ENCODE measurements at regions not wholly inside any gene's neighbourhood (a gene's known extent, or its start where the extent isn't known, plus 50 kb on each side); places are given as distances from the start of the nearest gene placed in this dataset.

DNA sequence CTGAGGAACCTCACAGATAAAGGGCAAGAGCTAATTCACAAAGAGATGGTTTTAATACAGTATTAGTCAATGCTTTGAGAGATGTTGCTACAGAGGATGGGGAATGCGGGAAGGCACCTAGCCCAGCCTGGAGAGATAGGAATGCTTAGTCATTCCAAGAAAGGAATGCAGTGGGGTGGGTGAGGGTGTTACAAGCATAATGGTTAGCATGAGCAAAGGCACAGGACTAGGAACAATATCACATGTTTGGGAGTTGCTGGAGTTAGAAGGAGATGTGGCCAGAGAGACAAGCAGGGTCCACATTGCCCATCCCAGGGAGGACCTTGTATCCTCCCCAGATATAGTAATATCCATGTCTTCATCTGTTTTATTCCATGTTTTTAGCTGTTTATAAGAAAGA is 107.0 kb upstream of the OGFRL1 start:
- H3K9me3 Mint-ChIP-seq, result no peaks in the 10 kb centered on the region
- H3K36me3 Mint-ChIP-seq (ENCODE audit: low read depth), result no peaks in the 10 kb centered on the region
- H3K4me3 Mint-ChIP-seq, result no peak overlapping the region
- H3K27me3 Mint-ChIP-seq, result peaks cover 42% of the 10 kb centered on the region
- H3K27ac Mint-ChIP-seq, result no peak overlapping the region
- no peaks in the 10 kb centered on the region for H3K4me1 Mint-ChIP-seq (ENCODE audit: low read depth)

DNA sequence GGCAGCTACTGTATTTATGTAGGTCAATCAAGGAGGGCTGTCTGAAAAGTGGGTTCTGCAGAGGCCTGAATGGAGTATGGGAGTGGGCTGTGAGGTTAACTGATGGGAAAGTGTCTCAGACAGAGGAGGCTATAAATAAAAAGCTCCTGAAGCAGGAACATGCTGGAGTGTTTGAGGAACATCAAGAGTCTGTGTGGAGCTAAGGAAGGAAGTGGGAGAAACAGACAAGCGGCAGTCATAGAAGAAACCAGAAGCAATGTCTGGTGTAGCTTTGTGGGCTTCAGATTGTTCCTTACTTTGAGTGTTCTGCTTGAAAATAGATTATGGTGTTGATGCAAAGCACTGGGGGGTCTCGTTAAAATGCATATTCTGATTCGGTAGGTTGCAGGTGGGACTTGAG is 101.5 kb upstream of the OGFRL1 start:
- no peaks in the 10 kb centered on the region for H3K4me1 Mint-ChIP-seq (ENCODE audit: low read depth)
- no peak overlapping the region for H3K27ac Mint-ChIP-seq
- H3K9me3 Mint-ChIP-seq, result no peaks in the 10 kb centered on the region
- no peak overlapping the region for H3K4me3 Mint-ChIP-seq
- H3K27me3 Mint-ChIP-seq, result peaks cover 20% of the 10 kb centered on the region
- H3K36me3 Mint-ChIP-seq (ENCODE audit: low read depth), result no peaks in the 10 kb centered on the region

- Mint-ChIP-seq H3K36me3 (ENCODE audit: low read depth) (no peaks in the 10 kb centered on the region), H3K4me1 (ENCODE audit: low read depth) (no peaks in the 10 kb centered on the region), H3K4me3 (no peak overlapping the region), H3K27me3 (peaks cover 3% of the 10 kb centered on the region), H3K27ac (no peak overlapping the region), H3K9me3 (no peaks in the 10 kb centered on the region)
These were observed 97.8 kb upstream of the OGFRL1 start for GRCh38 chr6:71190809-71191208.

- Mint-ChIP-seq H3K4me3 (no peak overlapping the region), H3K27me3 (peaks cover 3% of the 10 kb centered on the region), H3K4me1 (ENCODE audit: low read depth) (no peaks in the 10 kb centered on the region), H3K9me3 (no peaks in the 10 kb centered on the region), H3K36me3 (ENCODE audit: low read depth) (no peaks in the 10 kb centered on the region), H3K27ac (no peak overlapping the region)
These were observed 93.9 kb upstream of the OGFRL1 start for GRCh38 chr6:71194724-71195123.

DNA sequence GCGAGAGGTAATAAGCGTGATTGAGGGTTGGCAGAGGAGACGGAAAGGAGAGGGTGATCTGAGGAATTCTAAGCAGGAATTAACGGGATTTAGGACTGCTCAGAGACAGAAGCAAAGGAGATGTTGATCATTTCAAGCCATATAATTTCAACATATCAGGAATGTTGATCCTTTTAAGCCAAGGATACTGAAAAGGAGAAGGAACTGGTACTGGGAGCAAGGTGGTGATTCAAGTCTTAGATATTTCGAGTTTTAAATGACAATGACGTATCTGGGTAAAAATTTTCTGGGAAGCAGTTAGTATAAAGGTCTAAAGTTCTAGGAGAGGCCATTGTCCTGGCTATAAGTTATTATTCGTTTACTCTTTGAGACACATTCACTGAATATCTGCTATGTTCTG is 91.3 kb upstream of the OGFRL1 start:
- no peaks in the 10 kb centered on the region for H3K4me1 Mint-ChIP-seq (ENCODE audit: low read depth)
- no peaks in the 10 kb centered on the region for H3K27me3 Mint-ChIP-seq
- no peak overlapping the region for H3K4me3 Mint-ChIP-seq
- no peaks in the 10 kb centered on the region for H3K9me3 Mint-ChIP-seq
- no peaks in the 10 kb centered on the region for H3K36me3 Mint-ChIP-seq (ENCODE audit: low read depth)
- H3K27ac Mint-ChIP-seq, result no peak overlapping the region

DNA sequence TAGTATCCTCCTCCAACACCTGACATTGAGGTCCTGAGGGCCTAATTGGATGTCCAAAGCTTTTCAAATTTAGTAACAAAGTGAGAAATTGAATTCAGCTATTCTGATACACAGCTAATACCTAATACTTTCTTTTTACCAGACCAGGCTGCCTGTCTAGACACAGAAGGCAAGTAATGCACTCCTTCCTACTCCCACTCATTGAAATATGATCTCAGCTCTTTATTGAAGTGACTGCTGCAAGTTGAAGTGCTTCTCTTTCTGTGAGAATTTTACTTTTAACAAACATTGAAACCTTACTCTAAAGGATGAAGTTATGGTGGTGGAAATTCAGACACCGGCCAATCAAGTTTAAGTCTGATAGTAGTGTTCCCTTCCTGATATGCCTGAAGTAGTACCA is 90.8 kb upstream of the OGFRL1 start:
- no peaks in the 10 kb centered on the region for H3K4me1 Mint-ChIP-seq (ENCODE audit: low read depth)
- H3K9me3 Mint-ChIP-seq, result no peaks in the 10 kb centered on the region
- H3K4me3 Mint-ChIP-seq, result no peak overlapping the region
- H3K36me3 Mint-ChIP-seq (ENCODE audit: low read depth), result no peaks in the 10 kb centered on the region
- H3K27me3 Mint-ChIP-seq, result no peaks in the 10 kb centered on the region
- no peak overlapping the region for H3K27ac Mint-ChIP-seq

GRCh38 chr6:71198908-71199307 is 89.7 kb upstream of the OGFRL1 start:
- no peak overlapping the region for H3K27ac Mint-ChIP-seq
- no peak overlapping the region for H3K4me3 Mint-ChIP-seq
- H3K27me3 Mint-ChIP-seq, result peaks cover 2% of the 10 kb centered on the region
- no peaks in the 10 kb centered on the region for H3K9me3 Mint-ChIP-seq
- H3K4me1 Mint-ChIP-seq (ENCODE audit: low read depth), result no peaks in the 10 kb centered on the region
- H3K36me3 Mint-ChIP-seq (ENCODE audit: low read depth), result no peaks in the 10 kb centered on the region

DNA sequence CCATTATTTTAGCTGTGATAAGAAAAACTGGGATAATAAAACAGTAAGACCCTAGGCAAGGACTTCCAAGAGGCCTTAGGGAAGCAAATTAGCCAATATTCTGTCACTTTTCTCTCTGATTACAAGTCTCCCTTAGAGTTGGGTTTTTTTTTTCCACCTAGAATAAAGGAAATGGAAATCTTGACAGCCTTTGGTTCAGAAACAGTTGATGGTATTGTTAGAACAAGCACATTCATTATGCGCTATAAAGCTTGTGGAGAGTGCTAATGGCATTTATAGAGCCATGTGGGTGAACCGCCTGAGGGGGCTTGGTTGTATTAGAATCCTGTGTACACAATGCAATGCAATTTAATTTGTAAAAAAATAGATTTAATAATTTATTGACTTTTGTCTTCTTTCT is 88.9 kb upstream of the OGFRL1 start:
- H3K4me1 Mint-ChIP-seq (ENCODE audit: low read depth), result no peaks in the 10 kb centered on the region
- no peak overlapping the region for H3K27ac Mint-ChIP-seq
- H3K36me3 Mint-ChIP-seq (ENCODE audit: low read depth), result no peaks in the 10 kb centered on the region
- H3K27me3 Mint-ChIP-seq, result peaks cover 6% of the 10 kb centered on the region
- H3K4me3 Mint-ChIP-seq, result no peak overlapping the region
- no peaks in the 10 kb centered on the region for H3K9me3 Mint-ChIP-seq

- H3K9me3 Mint-ChIP-seq, result no peaks in the 10 kb centered on the region
- no peaks in the 10 kb centered on the region for H3K4me1 Mint-ChIP-seq (ENCODE audit: low read depth)
- no peak overlapping the region for H3K27ac Mint-ChIP-seq
- no peak overlapping the region for H3K4me3 Mint-ChIP-seq
- peaks cover 9% of the 10 kb centered on the region for H3K27me3 Mint-ChIP-seq
- no peaks in the 10 kb centered on the region for H3K36me3 Mint-ChIP-seq (ENCODE audit: low read depth)
These were observed 85.4 kb upstream of the OGFRL1 start for GRCh38 chr6:71203206-71203605.

DNA sequence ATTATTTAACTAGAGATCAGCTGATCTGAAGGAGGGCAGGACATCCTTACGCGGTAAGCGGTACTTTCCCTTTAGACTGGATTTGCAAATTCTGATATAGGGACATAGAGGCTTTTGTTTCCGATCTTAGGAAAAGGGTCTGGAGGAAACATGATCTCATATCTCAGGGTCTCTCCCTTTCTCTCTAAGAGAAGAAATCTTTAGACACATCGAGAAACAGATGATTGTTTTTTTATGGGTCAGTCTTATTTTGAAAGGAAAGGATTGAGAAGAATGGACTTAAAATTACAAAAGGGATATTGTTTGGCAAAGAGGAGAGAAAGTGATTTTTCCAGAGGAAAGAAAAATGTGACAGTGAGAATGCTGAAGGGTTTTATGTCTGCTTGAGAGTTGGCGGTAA is 83.9 kb upstream of the OGFRL1 start:
- no peaks in the 10 kb centered on the region for H3K4me1 Mint-ChIP-seq (ENCODE audit: low read depth)
- no peaks in the 10 kb centered on the region for H3K36me3 Mint-ChIP-seq (ENCODE audit: low read depth)
- H3K27ac Mint-ChIP-seq, result no peak overlapping the region
- H3K9me3 Mint-ChIP-seq, result no peaks in the 10 kb centered on the region
- peaks cover 9% of the 10 kb centered on the region for H3K27me3 Mint-ChIP-seq
- H3K4me3 Mint-ChIP-seq, result no peak overlapping the region

- Mint-ChIP-seq H3K27me3 (peaks cover 9% of the 10 kb centered on the region), H3K4me1 (ENCODE audit: low read depth) (no peaks in the 10 kb centered on the region), H3K27ac (no peak overlapping the region), H3K36me3 (ENCODE audit: low read depth) (no peaks in the 10 kb centered on the region), H3K4me3 (no peak overlapping the region), H3K9me3 (no peaks in the 10 kb centered on the region)
These were observed 83.2 kb upstream of the OGFRL1 start for GRCh38 chr6:71205336-71205956.

DNA sequence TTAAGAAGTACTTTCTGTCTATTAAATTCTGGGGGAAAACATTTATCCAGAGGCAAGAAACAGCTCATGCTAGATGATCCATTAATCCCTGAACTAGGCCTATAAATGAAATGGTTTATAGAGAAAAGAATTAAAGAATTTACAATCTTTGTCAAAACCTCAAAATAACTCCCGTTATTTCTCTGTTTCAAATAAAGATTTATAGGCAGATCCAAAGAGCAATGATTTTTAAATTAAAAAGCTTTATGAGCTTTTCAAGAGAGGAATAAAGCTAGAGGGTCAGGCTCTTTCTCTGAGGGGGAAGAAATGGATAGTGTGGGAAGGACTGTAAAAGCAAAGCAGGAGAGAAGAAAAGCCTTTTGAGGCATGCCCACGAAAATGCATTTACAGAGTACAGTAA is 82.5 kb upstream of the OGFRL1 start:
- Mint-ChIP-seq H3K4me3 (no peak overlapping the region), H3K27me3 (peaks cover 9% of the 10 kb centered on the region), H3K36me3 (ENCODE audit: low read depth) (no peaks in the 10 kb centered on the region), H3K27ac (no peak overlapping the region), H3K4me1 (ENCODE audit: low read depth) (no peaks in the 10 kb centered on the region), H3K9me3 (no peaks in the 10 kb centered on the region)

- no peaks in the 10 kb centered on the region for H3K36me3 Mint-ChIP-seq (ENCODE audit: low read depth)
- H3K27me3 Mint-ChIP-seq, result peaks cover 4% of the 10 kb centered on the region
- H3K9me3 Mint-ChIP-seq, result no peaks in the 10 kb centered on the region
- H3K4me3 Mint-ChIP-seq, result no peak overlapping the region
- H3K27ac Mint-ChIP-seq, result no peak overlapping the region
- no peaks in the 10 kb centered on the region for H3K4me1 Mint-ChIP-seq (ENCODE audit: low read depth)
These were observed 79.4 kb upstream of the OGFRL1 start for GRCh38 chr6:71209206-71209605.

DNA sequence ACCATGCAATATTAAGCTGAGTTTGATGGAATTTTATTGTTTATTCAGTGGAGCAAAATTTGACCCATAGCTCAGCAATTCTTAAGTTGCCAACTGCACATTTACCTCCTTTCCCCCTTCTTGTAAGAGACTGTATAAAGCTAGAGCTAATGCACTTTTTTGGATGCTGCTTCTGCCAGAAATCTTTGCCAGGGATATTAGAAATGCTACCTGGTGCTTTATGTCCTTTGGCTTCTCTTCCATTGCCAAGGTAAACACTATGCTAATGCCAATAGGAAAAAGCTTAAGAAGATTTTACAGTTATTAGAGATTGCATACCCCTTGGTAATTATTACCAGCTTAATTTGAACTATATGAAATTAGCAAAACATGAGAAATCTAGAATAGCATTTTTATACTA is 79.0 kb upstream of the OGFRL1 start:
- H3K4me1 Mint-ChIP-seq (ENCODE audit: low read depth), result no peaks in the 10 kb centered on the region
- H3K27me3 Mint-ChIP-seq, result peaks cover 3% of the 10 kb centered on the region
- H3K4me3 Mint-ChIP-seq, result no peak overlapping the region
- no peaks in the 10 kb centered on the region for H3K9me3 Mint-ChIP-seq
- H3K27ac Mint-ChIP-seq, result no peak overlapping the region
- no peaks in the 10 kb centered on the region for H3K36me3 Mint-ChIP-seq (ENCODE audit: low read depth)

DNA sequence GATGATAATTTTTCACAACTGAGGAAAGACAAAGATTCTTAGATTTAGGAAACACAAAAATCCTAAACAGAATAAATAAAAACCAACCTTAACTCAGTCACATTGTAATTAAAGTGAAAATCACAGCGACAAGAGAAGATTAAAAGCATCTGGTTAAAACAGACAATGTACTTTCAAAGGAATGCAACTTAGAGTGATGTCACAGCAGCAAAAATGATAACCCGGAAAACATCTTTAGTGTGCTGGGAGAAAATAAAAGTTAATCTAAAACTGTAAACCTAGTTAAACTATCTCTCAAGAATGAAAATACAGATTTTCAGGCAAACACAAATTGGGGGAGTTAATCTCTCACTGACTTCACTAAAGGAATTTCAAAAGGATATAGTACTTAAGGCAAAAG is 76.8 kb upstream of the OGFRL1 start:
- H3K27ac Mint-ChIP-seq, result no peak overlapping the region
- no peaks in the 10 kb centered on the region for H3K4me1 Mint-ChIP-seq (ENCODE audit: low read depth)
- H3K4me3 Mint-ChIP-seq, result no peak overlapping the region
- no peaks in the 10 kb centered on the region for H3K27me3 Mint-ChIP-seq
- no peaks in the 10 kb centered on the region for H3K36me3 Mint-ChIP-seq (ENCODE audit: low read depth)
- no peaks in the 10 kb centered on the region for H3K9me3 Mint-ChIP-seq

- H3K9me3 Mint-ChIP-seq, result no peaks in the 10 kb centered on the region
- H3K27ac Mint-ChIP-seq, result no peak overlapping the region
- H3K4me1 Mint-ChIP-seq (ENCODE audit: low read depth), result no peaks in the 10 kb centered on the region
- no peaks in the 10 kb centered on the region for H3K27me3 Mint-ChIP-seq
- no peaks in the 10 kb centered on the region for H3K36me3 Mint-ChIP-seq (ENCODE audit: low read depth)
- no peak overlapping the region for H3K4me3 Mint-ChIP-seq
These were observed 68.1 kb upstream of the OGFRL1 start for GRCh38 chr6:71220466-71220865.

Measured in stimulated activated naive CD8-positive, alpha-beta T cell treated with anti-CD3 and anti-CD28 coated beads, Interleukin-15, Interleukin-2, amounts not matched to agents 100 ng/mL and 50 ng/mL, for 24 hours (primary cell).